Breast epithelium (tissue), 4 donors: ENCODE measurements at regions not wholly inside any gene's neighbourhood (a gene's known extent, or its start where the extent isn't known, plus 50 kb on each side); places are given as distances from the start of the nearest gene placed in this dataset.

Experiments
- DNase-seq, 2 donors: peaks; one replicate each; pipeline ENCODE4 v3.0.0-alpha.2; 2019; ENCODE audit warnings: low spot score in 2 of 2
- H3K27ac ChIP-seq, 2 donors: fragments of 200-600 bp; sonication (generic) in 1 of 2; one replicate each; pipeline ENCODE4 v1.5.1; 2016 to 2019; ENCODE audit warnings: mild to moderate bottlenecking in 1 of 2
- H3K27me3 ChIP-seq, 2 donors: fragments of 200-600 bp; sonication (generic) in 1 of 2; one replicate each; pipeline versions ENCODE4 v1.5.1 to v1.6.0; 2017 to 2019; ENCODE audit warnings: control low read depth in 1 of 2, mild to moderate bottlenecking in 1 of 2
- H3K36me3 ChIP-seq: fragments of 200-600 bp; one replicate; pipeline ENCODE4 v1.5.1; 2019
- H3K4me1 ChIP-seq, 2 donors: fragments of 200-600 bp; sonication (generic); one replicate each; pipeline ENCODE4 v1.5.1; 2016 to 2019; ENCODE audit warnings: control low read depth in 1 of 2
- H3K4me3 ChIP-seq, 3 donors: fragments of 200-600 bp; sonication (generic); 1 replicate in 2 of 3; 2 replicates in 1 of 3; pipeline ENCODE4 v1.5.1; 2016 to 2019; ENCODE audit warnings: mild to moderate bottlenecking in 3 of 3, moderate library complexity in 2 of 3
- H3K9me3 ChIP-seq, 2 donors: fragments of 200-600 bp; sonication (generic) in 1 of 2; one replicate each; pipeline ENCODE4 v1.5.1; 2016 to 2019; ENCODE audit warnings: control low read depth in 1 of 2
- CTCF ChIP-seq, 3 donors: fragments of 450-650 bp; IDR thresholded peaks; one replicate each; pipeline ENCODE4 v1.5.1; 2016 to 2017; ENCODE audit warnings: antibody characterized with exemption in 3 of 3, mild to moderate bottlenecking in 3 of 3, moderate library complexity in 3 of 3
- POLR2A ChIP-seq: fragments of 450-650 bp; IDR thresholded peaks from one replicate; pipeline ENCODE4 v1.6.1; 2016; ENCODE audit warnings: antibody characterized with exemption, mild to moderate bottlenecking, moderate library complexity
- POLR2AphosphoS5 ChIP-seq, 3 donors: sonication (generic); formaldehyde crosslinking; IDR thresholded peaks; one replicate each; pipeline ENCODE4 v1.6.1; 2017; ENCODE audit warnings: antibody characterized with exemption in 3 of 3
- intact Hi-C: fragments of 100-400 bp; cut with DNase I; formaldehyde crosslinking; loops from one replicate; pipeline ENCODE4 v1.15.1; 2023; ENCODE audit warnings: low total_unique reads

GRCh38 chr11:104620991-104621390 lies 277.3 kb downstream of the CASP12 start:
- Histone ChIP-seq H3K27me3 (no peaks in the 10 kb centered on the region), H3K9me3 (no peaks in the 10 kb centered on the region), H3K27ac (no peak overlapping the region), H3K4me3 (no peak overlapping the region), H3K36me3 (no peaks in the 10 kb centered on the region), H3K4me1 (no peaks in the 10 kb centered on the region)
- DNase-seq = no peak
- TF ChIP-seq CTCF (IDR thresholded peaks at IDR 0.05) = no peak
- no peak for TF ChIP-seq POLR2A
- TF ChIP-seq POLR2AphosphoS5 (IDR thresholded peaks at IDR 0.05) = no peak
- intact Hi-C loops = no loop called here

GRCh38 chr11:104619751-104620150 lies 278.5 kb downstream of the CASP12 start:
- DNase-seq = no peak
- H3K4me1 ChIP-seq = no peaks in the 10 kb centered on the region
- no peaks in the 10 kb centered on the region for H3K27me3 ChIP-seq
- no peak overlapping the region for H3K27ac ChIP-seq
- TF ChIP-seq POLR2A (no peak), POLR2AphosphoS5 (IDR thresholded peaks at IDR 0.05) (no peak), CTCF (IDR thresholded peaks at IDR 0.05) (no peak)
- no peaks in the 10 kb centered on the region for H3K9me3 ChIP-seq
- H3K4me3 ChIP-seq = no peak overlapping the region
- intact Hi-C loops = no loop called here
- no peaks in the 10 kb centered on the region for H3K36me3 ChIP-seq

- no peak for TF ChIP-seq POLR2A
- TF ChIP-seq CTCF (IDR thresholded peaks at IDR 0.05) = no peak
- TF ChIP-seq POLR2AphosphoS5 (IDR thresholded peaks at IDR 0.05) = no peak
- intact Hi-C loops = no loop called here
- H3K4me1 ChIP-seq = no peaks in the 10 kb centered on the region
- H3K36me3 ChIP-seq = no peaks in the 10 kb centered on the region
- no peak for DNase-seq
- H3K4me3 ChIP-seq = no peak overlapping the region
- no peaks in the 10 kb centered on the region for H3K9me3 ChIP-seq
- H3K27ac ChIP-seq = no peak overlapping the region
- no peaks in the 10 kb centered on the region for H3K27me3 ChIP-seq
Observed at GRCh38 chr11:104618954-104619353, 279.3 kb downstream of the CASP12 start.

- no peaks in the 10 kb centered on the region for H3K27me3 ChIP-seq
- intact Hi-C loops = no loop called here
- H3K9me3 ChIP-seq = no peaks in the 10 kb centered on the region
- no peak overlapping the region for H3K27ac ChIP-seq
- TF ChIP-seq POLR2A = no peak
- no peak overlapping the region for H3K4me3 ChIP-seq
- H3K36me3 ChIP-seq = no peaks in the 10 kb centered on the region
- DNase-seq = no peak
- H3K4me1 ChIP-seq = no peaks in the 10 kb centered on the region
Observed at GRCh38 chr11:104614961-104615360, 283.3 kb downstream of the CASP12 start.

GRCh38 chr11:104614117-104614680 lies 284.1 kb downstream of the CASP12 start:
- Histone ChIP-seq H3K4me3 (no peak overlapping the region), H3K36me3 (no peaks in the 10 kb centered on the region), H3K27ac (no peak overlapping the region), H3K4me1 (no peaks in the 10 kb centered on the region), H3K27me3 (no peaks in the 10 kb centered on the region), H3K9me3 (no peaks in the 10 kb centered on the region)
- no peak for TF ChIP-seq CTCF (IDR thresholded peaks at IDR 0.05)
- no peak for TF ChIP-seq POLR2AphosphoS5 (IDR thresholded peaks at IDR 0.05)
- TF ChIP-seq POLR2A = no peak
- DNase-seq = no peak
- intact Hi-C loops = no loop called here

- TF ChIP-seq POLR2A (no peak), CTCF (IDR thresholded peaks at IDR 0.05) (no peak), POLR2AphosphoS5 (IDR thresholded peaks at IDR 0.05) (no peak)
- Histone ChIP-seq H3K27ac (no peak overlapping the region), H3K36me3 (no peaks in the 10 kb centered on the region), H3K4me3 (no peak overlapping the region), H3K27me3 (no peaks in the 10 kb centered on the region), H3K4me1 (no peaks in the 10 kb centered on the region), H3K9me3 (no peaks in the 10 kb centered on the region)
- intact Hi-C loops = no loop called here
- no peak for DNase-seq
Observed at GRCh38 chr11:104610635-104611034, 287.6 kb downstream of the CASP12 start.
